A549 (cell line): ENCODE measurements at regions not wholly inside any gene's neighbourhood (a gene's known extent, or its start where the extent isn't known, plus 50 kb on each side); places are given as distances from the start of the nearest gene placed in this dataset.
"Not testable (repeated sequence)": the region's sequence is repeated elsewhere in the genome, so short reads cannot be mapped to it uniquely, and the experiment has no call there.

Source experiments
- ATAC-seq, 2 experiments: fragments of 200-7000 bp in 1 of 2; fragments of >200 bp in 1 of 2; cut with Nextera tagmentation in 1 of 2; cut with Tn5 transposase in 1 of 2; 3 replicates each; pipeline versions ENCODE4 v1.8.0 to v1.9.1; 2018 to 2020; ENCODE audit warnings: mild to moderate bottlenecking in 1 of 2, moderate library complexity in 1 of 2
- CTCF ChIA-PET: fragments of 300-600 bp; sonication (Branson Sonifier 250); formaldehyde crosslinking; extraction: SDS; loops from one replicate; lab custom pipeline; 2021; ENCODE audit warnings: antibody characterized with exemption, inconsistent platforms; lab: Yijun Ruan, JAX
- POLR2A ChIA-PET: fragments of 350-600 bp; formaldehyde crosslinking; extraction: SDS; loops from one replicate; lab custom pipeline; 2021; ENCODE audit warnings: antibody characterized with exemption, inconsistent platforms; lab: Yijun Ruan, JAX
- DNase-seq, 2 experiments: peaks; one replicate each; pipeline versions ENCODE4 v3.0.0 to v3.0.0-alpha.2; 2011 to 2016; ENCODE audit warnings: low read depth in 1 of 2, low spot score in 1 of 2
- FAIRE-seq: peaks from 2 replicates; lab custom pipeline; 2011; peaks lifted over from hg19 to GRCh38; lab: Jason Lieb, UNC
- H3K27ac ChIP-seq, 2 experiments: fragments of >200 bp; sonication (Bioruptor Twin); formaldehyde crosslinking; 3 replicates each; pipeline ENCODE4 v1.5.1; 2016 to 2017
- H3K4me1 ChIP-seq: fragments of >200 bp; sonication (Bioruptor Twin); formaldehyde crosslinking; 3 replicates; pipeline ENCODE4 v1.6.1; 2016
- H3K4me2 ChIP-seq: fragments of >200 bp; sonication (Bioruptor Twin); formaldehyde crosslinking; 3 replicates; pipeline ENCODE4 v1.6.1; 2016
- H3K4me3 ChIP-seq: fragments of >200 bp; sonication (Bioruptor Twin); formaldehyde crosslinking; 3 replicates; pipeline ENCODE4 v1.5.1; 2016
- H3K9me3 ChIP-seq: fragments of >200 bp; sonication (Bioruptor Twin); formaldehyde crosslinking; 3 replicates; pipeline ENCODE4 v1.6.1; 2016
- JUNB ChIP-seq: fragments of >200 bp; sonication (Bioruptor Twin); formaldehyde crosslinking; IDR thresholded peaks from 2 replicates; pipeline ENCODE4 v1.6.1; 2016
- MAFK ChIP-seq: fragments of 450-650 bp; IDR thresholded peaks from 2 replicates; pipeline ENCODE4 v1.6.1; 2014; ENCODE audit not compliant: partially characterized antibody
- POLR2A ChIP-seq: IDR thresholded peaks from 2 replicates; pipeline ENCODE4 v1.6.1; 2012; ENCODE audit warnings: mild to moderate bottlenecking, low read length
- RAD21 ChIP-seq, 2 experiments: fragments of >200 bp in 1 of 2; sonication (Bioruptor Twin) in 1 of 2; formaldehyde crosslinking in 1 of 2; IDR thresholded peaks in 1 of 2; conservative IDR thresholded peaks in 1 of 2; 2 replicates in 1 of 2; 3 replicates in 1 of 2; pipeline ENCODE4 v1.6.1; 2012 to 2018; ENCODE audit warnings: inconsistent platforms in 1 of 2
- RARB ChIP-seq: fragments of 250-450 bp; sonication (Bioruptor Pico); IDR thresholded peaks from 2 replicates; pipeline ENCODE4 v1.8.0; 2021; ENCODE audit warnings: mild to moderate bottlenecking, moderate library complexity
- SMC3 ChIP-seq: fragments of >200 bp; sonication (Bioruptor Twin); formaldehyde crosslinking; IDR thresholded peaks from 3 replicates; pipeline ENCODE4 v1.6.1; 2018; ENCODE audit warnings: inconsistent platforms
- WGBS: methylation state at CpG from one replicate; pipeline ENCODE4 v1.1.6; 2017; ENCODE audit errors: missing lambda C conversion rate; 5-methylcytosine and 5-hydroxymethylcytosine counted together
- TF ChIP-seq, protein P1 (sequence below): fragments of >200 bp; sonication (Bioruptor Twin); formaldehyde crosslinking; IDR thresholded peaks from 3 replicates; pipeline ENCODE4 v1.5.1; 2016
- TF ChIP-seq, protein P2 (sequence below): fragments of 150-350 bp; IDR thresholded peaks from 2 replicates; pipeline ENCODE4 v1.6.1; 2014; ENCODE audit warnings: low read depth, mild to moderate bottlenecking, low read length
- TF ChIP-seq, protein P3 (sequence below): fragments of 200-600 bp; sonication (generic); IDR thresholded peaks from 2 replicates; pipeline ENCODE4 v1.6.1; 2016; ENCODE audit warnings: antibody characterized with exemption, mild to moderate bottlenecking, moderate library complexity
- TF ChIP-seq, protein P4 (sequence below): fragments of >200 bp; sonication (Bioruptor Twin); formaldehyde crosslinking; IDR thresholded peaks from 3 replicates; pipeline ENCODE4 v1.6.1; 2016

DNA sequence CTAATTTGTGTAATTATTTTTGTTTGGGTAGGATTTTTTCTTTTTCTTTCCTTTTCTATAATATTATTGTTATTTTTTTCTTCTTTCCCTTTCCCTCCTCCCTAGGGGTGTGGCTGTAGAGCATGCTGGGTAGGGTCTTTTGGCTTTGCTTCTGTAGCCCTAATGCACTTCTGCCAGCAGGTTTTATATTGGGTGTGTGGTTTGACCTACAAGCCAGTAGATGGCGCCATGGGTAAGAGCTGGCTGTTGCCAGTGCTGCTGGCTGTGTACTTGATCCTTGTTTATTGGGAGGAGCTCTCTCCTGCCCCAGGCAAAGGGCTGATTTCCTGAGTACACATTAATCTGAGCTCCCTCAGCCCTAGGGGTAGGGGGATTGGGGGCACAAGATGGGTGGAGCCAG, 67.7 kb upstream of the PARP4 start:
- DNase-seq (peak in 1 of 2 experiments; percentile 22), ATAC-seq (peak in 1 of 2 experiments; percentile 34; a peak in 2 of 6 replicates)
- no CpG with 5 or more reads among the region's 1 CpG for WGBS
- POLR2A ChIA-PET, FAIRE-seq, H3K9me3 ChIP-seq, H3K4me1 ChIP-seq, H3K27ac ChIP-seq: not testable (repeated sequence)
- peak overlapping the region; percentile 28; the same call in 2 of the 3 replicates for H3K4me2 ChIP-seq
- peak overlapping the region; percentile 32; the same call in 2 of the 3 replicates for H3K4me3 ChIP-seq
- CTCF ChIA-PET: interaction anchor here (0.8 to 2.5 kb wide), 5 partner anchors 9 to 147 kb away, joined by 3 to 6 read pairs (median 3); no protein-coding TSS in a partner anchor
- TF ChIP-seq, protein P1, sequence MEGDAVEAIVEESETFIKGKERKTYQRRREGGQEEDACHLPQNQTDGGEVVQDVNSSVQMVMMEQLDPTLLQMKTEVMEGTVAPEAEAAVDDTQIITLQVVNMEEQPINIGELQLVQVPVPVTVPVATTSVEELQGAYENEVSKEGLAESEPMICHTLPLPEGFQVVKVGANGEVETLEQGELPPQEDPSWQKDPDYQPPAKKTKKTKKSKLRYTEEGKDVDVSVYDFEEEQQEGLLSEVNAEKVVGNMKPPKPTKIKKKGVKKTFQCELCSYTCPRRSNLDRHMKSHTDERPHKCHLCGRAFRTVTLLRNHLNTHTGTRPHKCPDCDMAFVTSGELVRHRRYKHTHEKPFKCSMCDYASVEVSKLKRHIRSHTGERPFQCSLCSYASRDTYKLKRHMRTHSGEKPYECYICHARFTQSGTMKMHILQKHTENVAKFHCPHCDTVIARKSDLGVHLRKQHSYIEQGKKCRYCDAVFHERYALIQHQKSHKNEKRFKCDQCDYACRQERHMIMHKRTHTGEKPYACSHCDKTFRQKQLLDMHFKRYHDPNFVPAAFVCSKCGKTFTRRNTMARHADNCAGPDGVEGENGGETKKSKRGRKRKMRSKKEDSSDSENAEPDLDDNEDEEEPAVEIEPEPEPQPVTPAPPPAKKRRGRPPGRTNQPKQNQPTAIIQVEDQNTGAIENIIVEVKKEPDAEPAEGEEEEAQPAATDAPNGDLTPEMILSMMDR: peak; percentile 33
- peak; percentile 20 to 34; a peak in 2 of 5 replicates for TF ChIP-seq RAD21 (conservative IDR thresholded peaks at IDR 0.05 in 1 of 2, IDR thresholded peaks at IDR 0.05 in 1 of 2)

DNA sequence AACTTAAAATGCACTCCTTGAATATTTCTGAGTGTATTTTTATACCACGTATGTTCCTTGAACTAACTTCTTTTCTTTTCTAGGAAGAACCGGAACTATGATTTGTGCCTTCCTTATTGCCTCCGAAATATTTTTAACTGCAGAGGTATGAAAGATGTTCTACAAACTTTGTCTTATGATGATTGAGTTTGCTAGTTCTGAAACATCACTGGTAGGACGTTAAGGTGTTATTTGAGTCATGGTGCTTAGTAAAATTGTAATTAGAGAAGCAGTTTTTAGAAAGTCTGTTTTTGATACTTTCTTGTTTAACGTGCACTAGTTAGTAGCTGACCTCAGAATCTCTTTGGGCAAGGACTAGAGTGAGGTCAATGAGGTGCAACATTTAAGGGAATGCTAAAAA, 69.0 kb upstream of the PARP4 start:
- POLR2A ChIA-PET, H3K4me3 ChIP-seq, H3K4me2 ChIP-seq, CTCF ChIA-PET, H3K4me1 ChIP-seq, H3K9me3 ChIP-seq, FAIRE-seq, DNase-seq, H3K27ac ChIP-seq, ATAC-seq: not testable (repeated sequence)
- 70% methylated on average over 5 of the region's 5 CpGs for WGBS

DNA sequence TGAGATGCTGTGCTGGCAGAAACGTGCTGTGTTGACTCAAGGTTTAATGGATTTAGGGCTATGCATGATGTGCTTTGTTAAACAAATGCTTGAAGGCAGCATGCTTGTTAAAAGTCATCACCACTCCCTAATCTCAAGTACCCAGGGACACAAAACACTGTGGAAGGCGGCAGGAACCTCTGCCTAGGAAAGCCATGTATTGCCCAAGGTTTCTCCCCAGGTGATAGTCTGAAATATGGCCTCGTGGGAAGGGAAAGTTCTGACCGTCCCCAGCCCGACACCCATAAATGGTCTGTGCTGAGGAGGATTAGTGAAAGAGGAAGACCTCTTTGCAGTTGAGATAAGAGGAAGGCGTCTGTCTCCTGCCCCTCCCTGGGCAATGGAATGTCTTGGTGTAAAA, 79.1 kb upstream of the PARP4 start:
- not testable (repeated sequence) for FAIRE-seq

DNA sequence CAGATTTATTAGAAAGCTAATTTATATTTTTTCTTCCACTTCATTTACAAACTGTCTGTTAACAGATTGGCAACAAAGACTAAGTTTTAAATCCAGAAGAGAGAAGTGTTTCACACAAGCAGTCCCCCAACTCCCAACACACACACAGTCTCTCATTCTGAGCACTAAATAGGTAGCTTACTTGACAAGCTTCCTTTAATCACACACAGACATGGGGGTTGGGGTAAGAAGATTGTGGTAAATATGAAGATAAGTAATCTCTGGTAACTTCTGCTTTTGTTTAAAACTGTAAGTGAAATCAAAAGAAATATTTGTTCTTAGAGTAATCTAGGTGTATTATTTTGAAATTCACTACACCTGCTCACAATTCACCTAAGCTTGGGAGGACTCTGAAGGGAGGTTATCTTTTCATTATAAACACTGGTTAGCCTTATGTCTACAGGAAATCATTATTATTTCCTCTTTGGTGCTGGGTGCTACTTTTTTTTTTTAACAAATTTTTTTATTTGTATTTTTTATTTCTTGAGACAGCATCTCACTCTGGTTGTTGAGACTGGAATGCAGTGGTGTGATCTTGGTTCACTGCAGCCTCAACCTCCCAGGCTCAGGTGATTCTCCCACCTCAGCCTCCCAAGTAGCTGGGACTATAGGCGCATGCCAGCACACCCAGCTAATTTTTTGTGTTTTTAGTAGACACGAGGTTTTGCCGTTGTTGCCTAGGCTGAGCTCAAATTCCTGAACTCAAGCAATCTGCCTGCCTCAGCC, 82.1 kb upstream of the ATP12A start:
- DNase-seq, H3K9me3 ChIP-seq, CTCF ChIA-PET, POLR2A ChIA-PET, H3K4me3 ChIP-seq, FAIRE-seq, H3K27ac ChIP-seq, H3K4me1 ChIP-seq, ATAC-seq, H3K4me2 ChIP-seq: not testable (repeated sequence)
- WGBS: 66% methylated on average over 3 of the region's 3 CpGs

More for the DNA sequence above, 79.1 kb upstream of the PARP4 start:
- H3K27ac ChIP-seq, POLR2A ChIA-PET, DNase-seq, ATAC-seq, CTCF ChIA-PET, H3K4me2 ChIP-seq, H3K4me1 ChIP-seq, H3K4me3 ChIP-seq, H3K9me3 ChIP-seq: not testable (repeated sequence)
- WGBS: 27% methylated on average over 6 of the region's 6 CpGs

DNA sequence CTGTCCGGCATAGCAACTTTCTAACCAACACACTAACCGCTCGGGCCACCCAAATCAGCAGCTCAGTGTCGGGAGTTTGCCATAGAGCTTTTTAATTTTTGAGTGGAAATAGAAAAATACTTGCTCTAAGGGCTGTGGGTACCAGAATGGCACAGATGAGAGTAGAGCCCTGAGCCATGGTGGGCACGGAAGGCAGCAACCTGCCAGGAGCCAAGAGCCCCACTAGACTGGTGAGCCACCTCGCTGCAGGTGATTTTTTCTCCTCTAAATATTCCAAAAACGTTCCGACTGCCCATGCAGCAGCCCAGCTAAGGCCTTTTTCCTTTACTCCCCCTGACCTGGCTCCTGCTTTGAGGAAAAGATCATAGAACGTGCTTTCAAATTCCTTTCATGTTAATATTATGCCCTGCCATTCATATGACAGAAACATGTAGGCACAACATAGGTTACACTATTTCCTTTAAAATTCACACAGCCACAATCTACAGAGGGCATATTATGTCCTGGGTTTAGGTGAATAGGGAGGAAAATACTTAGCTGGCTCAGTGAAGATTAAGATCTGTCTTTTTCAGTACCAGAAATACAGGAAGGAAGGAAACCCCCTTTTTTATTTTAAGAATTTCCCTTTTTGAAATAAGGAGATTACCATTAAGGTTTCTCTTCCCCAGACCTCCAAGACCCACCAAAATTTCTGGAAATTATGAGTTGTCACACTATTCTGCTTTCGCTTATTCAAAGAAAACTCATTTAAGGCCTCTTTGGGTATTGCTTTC, 81.0 kb upstream of the ATP12A start:
- DNase-seq, H3K4me3 ChIP-seq, H3K4me2 ChIP-seq, H3K9me3 ChIP-seq, H3K4me1 ChIP-seq, H3K27ac ChIP-seq, POLR2A ChIA-PET, CTCF ChIA-PET, FAIRE-seq, ATAC-seq: not testable (repeated sequence)
- WGBS: 53% methylated on average over 10 of the region's 10 CpGs

DNA sequence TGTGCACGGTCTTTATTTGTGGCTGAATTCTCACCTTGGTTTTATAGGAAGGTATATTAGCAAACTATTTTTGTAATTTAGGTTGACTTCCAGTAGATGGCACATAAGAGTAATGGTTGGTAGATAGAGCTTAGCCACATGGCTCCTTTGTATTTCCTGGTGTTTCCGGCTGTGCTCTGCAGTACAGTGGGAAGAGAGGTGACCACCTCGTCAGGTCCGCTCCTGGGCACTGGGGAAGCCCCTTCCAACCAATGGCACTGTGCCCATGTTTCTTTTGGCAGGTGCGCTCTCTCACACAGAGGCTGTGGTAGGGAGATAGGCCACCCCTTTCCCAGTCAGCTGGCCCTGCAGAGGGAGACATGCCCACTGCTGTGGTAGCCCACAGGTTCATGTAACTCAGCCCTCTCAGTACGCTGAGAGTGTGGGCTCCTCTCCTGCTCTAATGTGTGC, 74.3 kb upstream of the ATP12A start:
- WGBS: 33% methylated on average over 3 of the region's 6 CpGs
- Histone ChIP-seq H3K4me3 (no peak overlapping the region), H3K27ac (no peak overlapping the region), H3K4me1 (no peaks in the 10 kb centered on the region), H3K9me3 (no peaks in the 10 kb centered on the region), H3K4me2 (no peak overlapping the region)
- ChIA-PET POLR2A (no interaction called here), CTCF (interaction anchor here (1.0 to 2.7 kb wide), 6 partner anchors 10 to 121 kb away, joined by 3 to 13 read pairs (median 4); no protein-coding TSS in a partner anchor)
- DNase-seq: peak in 1 of 2 experiments; percentile 34
- peak; percentile 54 to 76; a peak in 3 of 6 replicates for ATAC-seq
- FAIRE-seq: no peak
- TF ChIP-seq, protein P2, sequence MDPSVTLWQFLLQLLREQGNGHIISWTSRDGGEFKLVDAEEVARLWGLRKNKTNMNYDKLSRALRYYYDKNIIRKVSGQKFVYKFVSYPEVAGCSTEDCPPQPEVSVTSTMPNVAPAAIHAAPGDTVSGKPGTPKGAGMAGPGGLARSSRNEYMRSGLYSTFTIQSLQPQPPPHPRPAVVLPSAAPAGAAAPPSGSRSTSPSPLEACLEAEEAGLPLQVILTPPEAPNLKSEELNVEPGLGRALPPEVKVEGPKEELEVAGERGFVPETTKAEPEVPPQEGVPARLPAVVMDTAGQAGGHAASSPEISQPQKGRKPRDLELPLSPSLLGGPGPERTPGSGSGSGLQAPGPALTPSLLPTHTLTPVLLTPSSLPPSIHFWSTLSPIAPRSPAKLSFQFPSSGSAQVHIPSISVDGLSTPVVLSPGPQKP: no peak
- TF ChIP-seq, protein P3, sequence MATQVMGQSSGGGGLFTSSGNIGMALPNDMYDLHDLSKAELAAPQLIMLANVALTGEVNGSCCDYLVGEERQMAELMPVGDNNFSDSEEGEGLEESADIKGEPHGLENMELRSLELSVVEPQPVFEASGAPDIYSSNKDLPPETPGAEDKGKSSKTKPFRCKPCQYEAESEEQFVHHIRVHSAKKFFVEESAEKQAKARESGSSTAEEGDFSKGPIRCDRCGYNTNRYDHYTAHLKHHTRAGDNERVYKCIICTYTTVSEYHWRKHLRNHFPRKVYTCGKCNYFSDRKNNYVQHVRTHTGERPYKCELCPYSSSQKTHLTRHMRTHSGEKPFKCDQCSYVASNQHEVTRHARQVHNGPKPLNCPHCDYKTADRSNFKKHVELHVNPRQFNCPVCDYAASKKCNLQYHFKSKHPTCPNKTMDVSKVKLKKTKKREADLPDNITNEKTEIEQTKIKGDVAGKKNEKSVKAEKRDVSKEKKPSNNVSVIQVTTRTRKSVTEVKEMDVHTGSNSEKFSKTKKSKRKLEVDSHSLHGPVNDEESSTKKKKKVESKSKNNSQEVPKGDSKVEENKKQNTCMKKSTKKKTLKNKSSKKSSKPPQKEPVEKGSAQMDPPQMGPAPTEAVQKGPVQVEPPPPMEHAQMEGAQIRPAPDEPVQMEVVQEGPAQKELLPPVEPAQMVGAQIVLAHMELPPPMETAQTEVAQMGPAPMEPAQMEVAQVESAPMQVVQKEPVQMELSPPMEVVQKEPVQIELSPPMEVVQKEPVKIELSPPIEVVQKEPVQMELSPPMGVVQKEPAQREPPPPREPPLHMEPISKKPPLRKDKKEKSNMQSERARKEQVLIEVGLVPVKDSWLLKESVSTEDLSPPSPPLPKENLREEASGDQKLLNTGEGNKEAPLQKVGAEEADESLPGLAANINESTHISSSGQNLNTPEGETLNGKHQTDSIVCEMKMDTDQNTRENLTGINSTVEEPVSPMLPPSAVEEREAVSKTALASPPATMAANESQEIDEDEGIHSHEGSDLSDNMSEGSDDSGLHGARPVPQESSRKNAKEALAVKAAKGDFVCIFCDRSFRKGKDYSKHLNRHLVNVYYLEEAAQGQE: no peak
- TF ChIP-seq POLR2A (no peak), JUNB (no peak), SMC3 (no peak), MAFK (no peak), RAD21 (conservative IDR thresholded peaks at IDR 0.05 in 1 of 2, IDR thresholded peaks at IDR 0.05 in 1 of 2) (peak in 1 of 2 experiments; percentile 33; a peak in 1 of 5 replicates), RARB (no peak)
- TF ChIP-seq, protein P4, sequence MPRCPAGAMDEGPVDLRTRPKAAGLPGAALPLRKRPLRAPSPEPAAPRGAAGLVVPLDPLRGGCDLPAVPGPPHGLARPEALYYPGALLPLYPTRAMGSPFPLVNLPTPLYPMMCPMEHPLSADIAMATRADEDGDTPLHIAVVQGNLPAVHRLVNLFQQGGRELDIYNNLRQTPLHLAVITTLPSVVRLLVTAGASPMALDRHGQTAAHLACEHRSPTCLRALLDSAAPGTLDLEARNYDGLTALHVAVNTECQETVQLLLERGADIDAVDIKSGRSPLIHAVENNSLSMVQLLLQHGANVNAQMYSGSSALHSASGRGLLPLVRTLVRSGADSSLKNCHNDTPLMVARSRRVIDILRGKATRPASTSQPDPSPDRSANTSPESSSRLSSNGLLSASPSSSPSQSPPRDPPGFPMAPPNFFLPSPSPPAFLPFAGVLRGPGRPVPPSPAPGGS: no peak
